ENCODE measurements at regions not wholly inside any gene's neighbourhood (a gene's known extent, or its start where the extent isn't known, plus 50 kb on each side); places are given as distances from the start of the nearest gene placed in this dataset.

GRCh38 chr21:31497914-31498313, 153.9 kb upstream of the TIAM1 start:
- DNase-seq = no peak

- DNase-seq = no peak
These were observed 149.4 kb upstream of the TIAM1 start for GRCh38 chr21:31493350-31493880.

GRCh38 chr21:31491617-31492016, 147.6 kb upstream of the TIAM1 start:
- no peak for DNase-seq

GRCh38 chr21:31490443-31490842, 146.4 kb upstream of the TIAM1 start:
- DNase-seq = no peak

GRCh38 chr21:31489726-31490125, 145.7 kb upstream of the TIAM1 start:
- no peak for DNase-seq

- no peak for DNase-seq
These were observed 145.0 kb upstream of the TIAM1 start for GRCh38 chr21:31489014-31489413.

- DNase-seq = no peak
These were observed 140.2 kb upstream of the TIAM1 start for GRCh38 chr21:31484219-31484618.

- no peak for DNase-seq
These were observed 139.1 kb upstream of the TIAM1 start for GRCh38 chr21:31483146-31483545.

- no peak for DNase-seq
These were observed 138.4 kb upstream of the TIAM1 start for GRCh38 chr21:31482460-31482859.

GRCh38 chr21:31480228-31480627, 136.2 kb upstream of the TIAM1 start:
- no peak for DNase-seq

GRCh38 chr21:31479714-31480113, 135.7 kb upstream of the TIAM1 start:
- DNase-seq = no peak

GRCh38 chr21:31479222-31479621, 135.2 kb upstream of the TIAM1 start:
- no peak for DNase-seq

- DNase-seq = no peak
These were observed 132.4 kb upstream of the TIAM1 start for GRCh38 chr21:31476263-31477022.

GRCh38 chr21:31475223-31475622, 131.2 kb upstream of the TIAM1 start:
- DNase-seq = no peak

GRCh38 chr21:31473685-31474345, 129.8 kb upstream of the TIAM1 start:
- DNase-seq = no peak

- no peak for DNase-seq
These were observed 127.8 kb upstream of the TIAM1 start for GRCh38 chr21:31471865-31472264.

- no peak for DNase-seq
These were observed 127.0 kb upstream of the TIAM1 start for GRCh38 chr21:31470896-31471694.

GRCh38 chr21:31460980-31461379, 116.9 kb upstream of the TIAM1 start:
- no peak for DNase-seq

- DNase-seq = no peak
These were observed 115.4 kb upstream of the TIAM1 start for GRCh38 chr21:31459457-31459856.

- DNase-seq = no peak
These were observed 113.6 kb upstream of the TIAM1 start for GRCh38 chr21:31457675-31458074.

- no peak for DNase-seq
These were observed 112.1 kb upstream of the TIAM1 start for GRCh38 chr21:31456201-31456600.

- no peak for DNase-seq
These were observed 111.4 kb upstream of the TIAM1 start for GRCh38 chr21:31455506-31455905.

GRCh38 chr21:31450980-31451379, 106.9 kb upstream of the TIAM1 start:
- DNase-seq = no peak
